Stimulated activated CD4-positive, alpha-beta T cell treated with anti-CD3 and anti-CD28 coated beads, Interleukin-12 subunit alpha, Interleukin-12 subunit beta, amount 100 ng/mL, for 48 hours (primary cell): ENCODE measurements at regions not wholly inside any gene's neighbourhood (a gene's known extent, or its start where the extent isn't known, plus 50 kb on each side); places are given as distances from the start of the nearest gene placed in this dataset.
"Not testable (repeated sequence)": the region's sequence is repeated elsewhere in the genome, so short reads cannot be mapped to it uniquely, and the experiment has no call there.

Source experiments
- DNase-seq, 3 donors: peaks; one replicate each; pipeline ENCODE4 v3.0.0-alpha.2; 2020; ENCODE audit warnings: low read depth in 2 of 3, low spot score in 1 of 3

- DNase-seq, result no peak
Measured at GRCh38 chr3:63094642-63095408, 183.3 kb upstream of the SYNPR start.

GRCh38 chr3:63096248-63097058, 181.7 kb upstream of the SYNPR start:
- no peak for DNase-seq

DNA sequence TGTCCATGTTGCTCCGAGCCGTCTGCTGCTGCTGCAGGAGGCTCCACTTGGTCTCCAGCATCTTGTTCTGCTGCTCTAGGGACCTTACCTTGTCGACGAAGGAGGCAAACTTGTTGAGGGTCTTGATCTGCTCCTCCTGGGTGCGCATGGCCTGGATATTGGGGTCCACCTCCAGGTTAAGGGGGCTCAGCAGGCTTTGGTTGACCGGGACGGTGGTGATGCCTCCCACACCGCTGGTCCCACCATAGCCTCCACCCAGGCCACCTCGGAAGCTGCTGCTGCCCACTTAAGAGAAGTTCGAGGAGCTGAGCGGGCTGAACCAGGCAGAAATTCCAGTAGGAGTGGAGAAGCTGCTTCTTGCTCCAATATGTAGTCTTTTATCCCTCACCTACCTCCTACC, 180.7 kb upstream of the SYNPR start:
- DNase-seq, result no peak

DNA sequence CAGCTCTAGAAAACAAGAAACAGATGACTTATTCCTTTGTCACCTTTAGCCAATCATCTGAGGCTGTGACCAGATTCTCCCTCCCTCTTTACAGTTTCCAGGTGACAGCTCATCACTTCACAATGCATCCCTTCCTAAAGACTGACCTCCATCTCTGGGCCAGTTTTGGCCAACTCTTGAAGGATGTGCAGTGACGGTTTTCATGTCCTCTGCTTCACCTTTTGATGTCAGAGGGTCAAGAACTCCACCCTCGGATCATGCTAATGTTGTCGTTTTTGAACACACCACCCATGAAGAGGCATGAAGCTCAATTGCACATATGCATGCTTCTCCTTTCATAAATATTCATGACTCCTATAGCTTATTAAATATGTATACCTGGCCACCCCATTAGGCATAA, 161.2 kb upstream of the SYNPR start:
- no peak for DNase-seq

GRCh38 chr3:63124090-63124489, 154.0 kb upstream of the SYNPR start:
- no peak for DNase-seq

DNA sequence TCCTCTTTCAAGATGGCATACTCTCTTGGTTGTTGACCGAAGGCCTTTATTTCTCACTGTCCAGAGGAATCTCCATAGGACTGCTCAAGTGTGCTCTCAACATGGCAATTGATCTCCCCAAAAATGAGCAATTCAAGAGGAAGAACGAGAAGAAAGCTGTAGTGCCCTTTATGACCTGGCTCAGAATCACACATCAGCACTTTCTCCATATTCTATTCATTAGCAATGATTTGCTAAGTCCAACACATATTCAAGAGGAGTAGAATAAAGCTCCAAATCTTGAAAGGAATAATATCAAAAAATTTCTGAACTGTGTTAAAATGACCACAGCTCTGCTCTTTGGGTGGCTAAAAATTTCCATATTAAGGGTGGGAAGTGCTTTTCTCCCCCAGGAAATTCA, 151.6 kb upstream of the SYNPR start:
- no peak for DNase-seq

GRCh38 chr3:63128380-63128779, 149.7 kb upstream of the SYNPR start:
- DNase-seq, result no peak

GRCh38 chr3:63130625-63131024, 147.5 kb upstream of the SYNPR start:
- no peak for DNase-seq

- DNase-seq, result no peak
Measured at GRCh38 chr3:63132461-63133250, 145.5 kb upstream of the SYNPR start.

DNA sequence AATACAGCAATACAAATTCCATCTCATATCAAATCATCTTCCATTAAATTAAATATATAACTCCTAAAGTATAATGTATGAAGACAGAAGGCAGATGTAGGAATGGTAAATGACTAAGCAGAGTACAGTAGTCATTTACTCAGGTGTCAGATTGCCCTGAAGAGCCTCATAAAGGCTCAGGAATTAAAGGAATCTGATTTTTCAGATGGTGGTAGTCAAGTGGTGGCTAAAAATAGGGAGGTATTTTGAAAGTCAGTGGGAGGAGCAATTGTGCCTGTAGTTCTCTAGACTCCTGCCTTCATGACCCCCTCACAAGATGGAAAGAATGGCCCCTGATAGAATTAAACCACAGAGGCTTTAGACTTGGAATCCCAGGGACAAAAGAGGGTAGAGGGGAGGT, 142.7 kb upstream of the SYNPR start:
- DNase-seq, result no peak

DNA sequence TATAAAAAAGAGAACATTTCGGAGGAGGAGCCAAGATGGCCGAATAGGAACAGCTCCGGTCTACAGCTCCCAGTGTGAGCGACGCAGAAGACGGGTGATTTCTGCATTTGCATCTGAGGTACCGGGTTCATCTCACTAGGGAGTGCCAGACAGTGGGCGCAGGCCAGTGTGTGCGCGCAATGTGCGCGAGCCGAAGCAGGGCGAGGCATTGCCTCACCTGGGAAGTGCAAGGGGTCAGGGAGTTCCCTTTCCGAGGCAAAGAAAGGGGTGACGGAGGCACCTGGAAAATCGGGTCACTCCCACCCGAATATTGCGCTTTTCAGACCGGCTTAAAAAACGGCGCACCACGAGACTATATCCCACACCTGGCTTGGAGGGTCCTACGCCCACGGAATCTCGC, 141.9 kb upstream of the SYNPR start:
- DNase-seq, result not testable (repeated sequence)

GRCh38 chr3:63142681-63143080, 135.4 kb upstream of the SYNPR start:
- DNase-seq, result no peak

DNA sequence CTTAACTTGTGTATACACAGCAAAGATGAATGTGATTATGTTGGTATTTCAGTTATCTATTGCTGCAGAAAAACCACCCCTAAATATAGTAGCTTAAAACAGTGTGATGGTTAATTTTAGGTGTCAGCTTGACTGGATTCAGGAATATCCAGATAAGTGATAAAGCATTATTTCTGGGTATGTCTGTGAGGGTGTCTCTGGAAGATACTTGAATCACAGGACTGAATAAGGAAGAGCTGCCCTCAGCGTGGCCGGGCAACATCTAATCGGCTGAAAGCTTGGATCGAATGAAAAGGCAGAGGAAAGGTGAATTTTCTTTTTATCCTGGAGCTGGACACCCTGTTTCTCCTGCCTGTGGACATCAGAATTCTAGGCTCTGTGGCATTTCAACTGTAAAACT, 132.0 kb upstream of the SYNPR start:
- DNase-seq, result no peak

DNA sequence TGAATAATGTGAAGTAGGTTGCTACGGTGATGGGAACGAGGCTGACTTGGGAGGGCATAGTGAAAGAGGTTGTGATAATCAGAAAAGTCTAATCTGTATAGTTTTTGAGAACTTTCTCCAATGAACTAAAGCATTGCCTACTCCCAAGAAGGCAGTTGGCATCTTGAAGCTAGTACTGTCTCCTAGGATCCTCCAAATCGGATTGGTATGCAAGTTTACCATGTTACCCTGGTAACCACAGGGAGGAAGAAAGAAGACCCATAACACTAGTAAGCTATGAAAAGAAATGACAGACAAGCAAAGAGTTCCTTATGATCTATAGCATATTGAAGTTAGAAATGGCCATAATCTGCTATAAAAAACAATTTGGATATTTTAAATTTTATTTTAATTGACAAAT, 127.2 kb upstream of the SYNPR start:
- DNase-seq, result no peak

GRCh38 chr3:63151897-63152296, 126.2 kb upstream of the SYNPR start:
- no peak for DNase-seq

DNA sequence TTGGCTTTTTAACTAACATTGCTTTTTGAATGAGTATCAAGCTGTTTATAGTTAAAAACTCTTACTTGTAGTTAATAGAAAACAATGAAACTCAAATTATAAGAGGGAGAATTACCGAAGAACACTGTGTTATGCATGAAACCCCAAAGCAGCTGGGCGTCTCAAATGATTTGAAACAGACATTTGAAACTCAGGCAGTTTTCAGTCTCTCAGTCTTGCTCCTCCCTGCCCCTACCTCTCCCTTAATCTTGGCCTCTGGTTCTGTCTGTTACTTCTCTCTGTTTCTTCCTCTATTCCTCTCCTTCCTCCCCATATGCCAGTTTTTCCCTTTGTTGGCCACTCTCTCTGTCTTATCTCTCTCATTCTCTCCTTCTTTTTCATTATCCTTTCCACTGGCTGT, 118.3 kb upstream of the SYNPR start:
- DNase-seq, result no peak

- no peak for DNase-seq
Measured at GRCh38 chr3:63167113-63167512, 111.0 kb upstream of the SYNPR start.

- DNase-seq, result no peak
Measured at GRCh38 chr3:63168179-63168578, 109.9 kb upstream of the SYNPR start.

GRCh38 chr3:63179862-63180522, 98.1 kb upstream of the SYNPR start:
- DNase-seq, result no peak

DNA sequence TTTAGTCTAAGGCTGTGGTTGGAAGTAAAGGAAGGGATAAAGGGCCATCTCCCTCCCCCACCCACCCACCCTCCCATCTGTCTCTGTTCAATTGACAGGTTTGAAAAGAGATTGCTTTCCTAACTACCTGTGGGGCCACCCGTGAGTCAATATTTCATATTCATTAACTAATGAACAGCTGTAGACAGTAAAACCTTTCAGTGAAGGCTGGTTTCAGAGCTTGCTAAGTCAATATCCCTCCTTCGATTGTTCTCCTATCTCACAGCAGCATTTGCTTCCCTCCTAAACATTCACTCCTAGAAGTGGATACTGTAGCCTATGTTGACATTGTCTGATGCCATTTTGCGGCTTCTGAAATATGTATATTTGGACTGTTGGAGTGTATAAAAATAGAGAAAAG, 85.9 kb upstream of the SYNPR start:
- no peak for DNase-seq

DNA sequence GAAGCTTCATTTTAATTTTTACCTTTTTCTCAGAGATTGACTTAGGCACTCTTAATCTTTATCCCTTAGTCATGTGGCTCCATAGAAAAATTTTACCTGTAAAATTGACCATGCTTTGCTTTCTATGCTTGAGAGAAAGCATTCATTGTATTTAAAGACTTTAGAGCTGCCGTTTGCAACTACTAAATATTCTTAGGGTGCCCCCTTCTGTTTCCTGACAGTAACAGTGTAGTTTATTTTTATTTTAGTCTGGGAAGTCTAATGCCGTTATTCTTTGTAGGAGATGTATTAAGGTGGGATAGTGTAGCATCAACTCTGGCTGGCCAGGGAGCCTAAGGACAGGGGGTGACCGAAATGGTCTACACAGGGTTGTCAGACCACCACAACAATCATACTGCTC, 84.5 kb upstream of the SYNPR start:
- DNase-seq, result no peak
